Thoracic aorta (tissue), 2 donors: ENCODE measurements at regions not wholly inside any gene's neighbourhood (a gene's known extent, or its start where the extent isn't known, plus 50 kb on each side); places are given as distances from the start of the nearest gene placed in this dataset.
"Not testable (repeated sequence)": the region's sequence is repeated elsewhere in the genome, so short reads cannot be mapped to it uniquely, and the experiment has no call there.

Experiments used
- ATAC-seq: fragments of 150-250 bp; one replicate; pipeline ENCODE4 v1.8.0; 2017; ENCODE audit warnings: low read depth; ENCODE audit not compliant: insufficient number of reproducible peaks, low FRiP score
- DNase-seq: peaks from one replicate; pipeline ENCODE4 v3.0.0-alpha.2; 2020; ENCODE audit warnings: low spot score
- H3K27ac ChIP-seq, 2 donors: fragments of 200-600 bp; sonication (generic); 1 replicate in 1 of 2; 2 replicates in 1 of 2; pipeline ENCODE4 v1.5.1; 2016; ENCODE audit warnings: mild to moderate bottlenecking in 2 of 2, moderate library complexity in 2 of 2
- H3K27me3 ChIP-seq: fragments of 200-600 bp; sonication (generic); replicated peaks from 2 replicates; pipeline ENCODE4 v1.6.0; 2016; ENCODE audit warnings: mild to moderate bottlenecking; ENCODE audit not compliant: insufficient read depth
- H3K36me3 ChIP-seq: fragments of 200-600 bp; sonication (generic); one replicate; pipeline ENCODE4 v1.5.1; 2016
- H3K4me1 ChIP-seq, 2 donors: fragments of 200-600 bp; sonication (generic); 1 replicate in 1 of 2; 2 replicates in 1 of 2; pipeline versions ENCODE4 v1.5.1 to v1.6.0; 2016; ENCODE audit warnings: low read depth in 2 of 2, mild to moderate bottlenecking in 1 of 2; ENCODE audit not compliant: control insufficient read depth in 1 of 2
- H3K4me3 ChIP-seq: fragments of 200-600 bp; sonication (generic); 2 replicates; pipeline ENCODE4 v1.5.1; 2016; ENCODE audit warnings: mild to moderate bottlenecking
- H3K9me3 ChIP-seq: fragments of 200-600 bp; sonication (generic); 2 replicates; pipeline ENCODE4 v1.5.1; 2016
- TF ChIP-seq, protein P1 (sequence below): fragments of 200-600 bp; sonication (generic); IDR thresholded peaks from one replicate; pipeline ENCODE4 v1.5.1; 2019; ENCODE audit warnings: antibody characterized with exemption

DNA sequence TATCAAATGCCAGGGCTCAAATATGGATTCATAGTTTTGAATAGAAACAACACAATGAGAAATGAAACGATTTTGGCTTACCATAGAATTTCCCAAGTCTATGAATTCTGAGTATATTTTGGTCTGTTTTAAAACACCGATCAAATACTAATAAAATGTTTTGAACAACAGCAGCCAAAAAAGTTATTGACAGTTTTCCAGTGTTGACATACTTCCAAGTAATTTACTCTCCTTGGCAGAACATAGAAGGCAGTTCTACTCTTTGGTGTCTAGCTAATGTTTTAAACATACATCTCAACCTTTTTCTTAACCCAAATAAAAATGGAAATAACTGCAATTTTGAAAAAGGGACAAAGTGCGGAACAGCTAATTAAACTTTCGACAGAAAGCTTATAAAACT lies 1419.8 kb downstream of the ADGRL3 start:
- TF ChIP-seq, protein P1, sequence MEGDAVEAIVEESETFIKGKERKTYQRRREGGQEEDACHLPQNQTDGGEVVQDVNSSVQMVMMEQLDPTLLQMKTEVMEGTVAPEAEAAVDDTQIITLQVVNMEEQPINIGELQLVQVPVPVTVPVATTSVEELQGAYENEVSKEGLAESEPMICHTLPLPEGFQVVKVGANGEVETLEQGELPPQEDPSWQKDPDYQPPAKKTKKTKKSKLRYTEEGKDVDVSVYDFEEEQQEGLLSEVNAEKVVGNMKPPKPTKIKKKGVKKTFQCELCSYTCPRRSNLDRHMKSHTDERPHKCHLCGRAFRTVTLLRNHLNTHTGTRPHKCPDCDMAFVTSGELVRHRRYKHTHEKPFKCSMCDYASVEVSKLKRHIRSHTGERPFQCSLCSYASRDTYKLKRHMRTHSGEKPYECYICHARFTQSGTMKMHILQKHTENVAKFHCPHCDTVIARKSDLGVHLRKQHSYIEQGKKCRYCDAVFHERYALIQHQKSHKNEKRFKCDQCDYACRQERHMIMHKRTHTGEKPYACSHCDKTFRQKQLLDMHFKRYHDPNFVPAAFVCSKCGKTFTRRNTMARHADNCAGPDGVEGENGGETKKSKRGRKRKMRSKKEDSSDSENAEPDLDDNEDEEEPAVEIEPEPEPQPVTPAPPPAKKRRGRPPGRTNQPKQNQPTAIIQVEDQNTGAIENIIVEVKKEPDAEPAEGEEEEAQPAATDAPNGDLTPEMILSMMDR = no peak

DNA sequence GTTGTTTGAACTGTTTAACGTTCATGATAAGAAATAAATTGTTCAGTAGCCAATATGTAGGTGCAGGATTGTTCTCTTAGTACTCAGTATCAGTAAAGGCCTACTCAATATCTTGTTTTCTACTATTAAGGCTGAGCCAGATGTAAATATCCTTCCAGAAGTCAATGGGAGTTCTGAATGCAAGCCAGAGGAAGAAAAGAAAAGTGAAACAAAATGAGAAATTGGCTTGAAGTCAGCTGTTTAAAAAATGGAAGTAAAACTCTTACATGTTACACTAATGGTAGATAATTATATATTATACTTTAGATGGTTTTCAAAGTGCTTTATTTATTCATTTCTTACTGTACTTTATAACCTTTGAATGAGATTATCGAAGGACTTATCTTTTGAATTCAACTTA lies 1417.9 kb downstream of the ADGRL3 start:
- no peak overlapping the region for H3K27ac ChIP-seq
- no peaks in the 10 kb centered on the region for H3K4me1 ChIP-seq
- ATAC-seq = no peak
- no peak overlapping the region for H3K4me3 ChIP-seq
- no peaks in the 10 kb centered on the region for H3K27me3 ChIP-seq
- TF ChIP-seq, protein P1 = no peak
- no peaks in the 10 kb centered on the region for H3K36me3 ChIP-seq
- DNase-seq = no peak
- no peaks in the 10 kb centered on the region for H3K9me3 ChIP-seq

More for the DNA sequence above, 1419.8 kb downstream of the ADGRL3 start:
- Histone ChIP-seq H3K27ac (no peak overlapping the region), H3K9me3 (no peaks in the 10 kb centered on the region), H3K27me3 (no peaks in the 10 kb centered on the region), H3K4me1 (no peaks in the 10 kb centered on the region), H3K36me3 (no peaks in the 10 kb centered on the region), H3K4me3 (no peak overlapping the region)
- ATAC-seq (no peak), DNase-seq (no peak)

DNA sequence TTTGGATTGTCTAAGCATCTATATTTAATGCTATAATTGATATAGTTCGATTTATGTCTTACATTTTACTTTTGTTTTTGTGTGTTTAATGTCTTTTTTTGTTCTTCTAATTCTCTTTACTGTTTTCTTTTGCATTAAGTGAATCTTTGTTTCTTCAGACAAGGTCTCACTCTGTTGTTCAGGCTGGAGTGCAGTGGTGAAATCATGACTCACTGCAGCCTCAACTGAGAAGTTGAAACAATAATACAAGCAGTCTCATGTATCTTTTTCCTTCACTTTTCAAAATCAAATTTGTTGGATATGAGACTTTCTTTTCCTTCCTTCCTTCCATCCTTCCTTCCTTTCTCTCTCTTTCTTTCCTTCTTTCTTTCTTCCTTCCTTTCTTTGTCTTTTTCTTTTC lies 1401.6 kb downstream of the ADGRL3 start:
- Histone ChIP-seq H3K4me3 (no peak overlapping the region), H3K9me3 (no peaks in the 10 kb centered on the region), H3K27me3 (no peaks in the 10 kb centered on the region), H3K36me3 (no peaks in the 10 kb centered on the region), H3K4me1 (no peaks in the 10 kb centered on the region), H3K27ac (no peak overlapping the region)
- DNase-seq = no peak
- TF ChIP-seq, protein P1 = no peak
- ATAC-seq = no peak

DNA sequence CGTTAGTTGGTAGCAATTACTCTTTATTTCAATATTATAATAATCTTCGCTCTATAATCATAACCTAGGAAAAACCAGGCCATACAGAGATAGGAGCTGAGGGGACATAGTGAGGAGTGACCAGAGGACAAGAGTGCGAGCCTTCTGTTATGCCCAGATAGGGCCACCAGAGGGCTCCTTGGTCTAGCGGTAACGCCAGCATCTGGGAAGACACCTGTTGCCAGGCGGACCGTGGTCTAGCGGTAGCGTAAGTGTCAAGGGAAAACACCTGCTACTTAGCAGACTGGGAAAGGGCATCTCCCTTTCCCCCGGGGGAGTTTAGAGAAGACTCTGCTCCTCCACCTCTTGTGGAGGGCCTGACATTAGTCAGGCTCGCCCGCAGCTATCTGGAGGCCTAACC lies 1395.1 kb downstream of the ADGRL3 start:
- H3K27ac ChIP-seq, H3K27me3 ChIP-seq, H3K9me3 ChIP-seq, H3K4me3 ChIP-seq, H3K36me3 ChIP-seq, DNase-seq, ATAC-seq: not testable (repeated sequence)
- TF ChIP-seq, protein P1 = peak; percentile 8
- peaks cover 14 to 35% of the 10 kb centered on the region in 2 donors for H3K4me1 ChIP-seq

DNA sequence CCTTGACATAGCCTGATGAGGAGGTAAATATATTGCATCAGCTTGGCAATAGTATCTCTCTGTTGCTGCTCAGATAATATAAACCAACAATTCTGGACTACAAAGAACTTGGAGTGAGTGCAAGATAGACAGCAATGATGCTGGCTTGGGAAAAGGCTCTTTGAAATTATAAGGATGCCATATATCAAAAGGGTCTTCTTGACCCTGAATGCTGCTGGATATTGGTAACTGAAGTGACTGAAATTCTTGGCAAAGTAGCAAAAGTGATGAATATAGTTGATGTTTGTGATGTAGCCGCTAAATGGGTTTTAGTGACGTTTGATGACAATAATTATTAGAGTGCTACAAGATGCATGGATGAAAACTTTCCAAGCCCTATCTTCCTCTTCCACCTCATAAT lies 1391.6 kb downstream of the ADGRL3 start:
- Histone ChIP-seq H3K4me3 (no peak overlapping the region), H3K27me3 (no peaks in the 10 kb centered on the region), H3K36me3 (no peaks in the 10 kb centered on the region), H3K9me3 (no peaks in the 10 kb centered on the region), H3K4me1 (peaks cover 14 to 35% of the 10 kb centered on the region in 2 donors), H3K27ac (peak overlapping the region in 1 of 2 donors; percentile 3)
- DNase-seq = no peak
- no peak for ATAC-seq
- TF ChIP-seq, protein P1 = no peak
